ENCODE measurements at regions not wholly inside any gene's neighbourhood (a gene's known extent, or its start where the extent isn't known, plus 50 kb on each side); places are given as distances from the start of the nearest gene placed in this dataset.
"Not testable (repeated sequence)": the region's sequence is repeated elsewhere in the genome, so short reads cannot be mapped to it uniquely, and the experiment has no call there.

GRCh38 chrX:829145-829544 is 198.6 kb downstream of the SHOX start:
- DNase-seq = no peak

- DNase-seq = no peak
Observed at GRCh38 chrX:828411-828959, 197.9 kb downstream of the SHOX start.

GRCh38 chrX:826448-826847 is 195.9 kb downstream of the SHOX start:
- no peak for DNase-seq

DNA sequence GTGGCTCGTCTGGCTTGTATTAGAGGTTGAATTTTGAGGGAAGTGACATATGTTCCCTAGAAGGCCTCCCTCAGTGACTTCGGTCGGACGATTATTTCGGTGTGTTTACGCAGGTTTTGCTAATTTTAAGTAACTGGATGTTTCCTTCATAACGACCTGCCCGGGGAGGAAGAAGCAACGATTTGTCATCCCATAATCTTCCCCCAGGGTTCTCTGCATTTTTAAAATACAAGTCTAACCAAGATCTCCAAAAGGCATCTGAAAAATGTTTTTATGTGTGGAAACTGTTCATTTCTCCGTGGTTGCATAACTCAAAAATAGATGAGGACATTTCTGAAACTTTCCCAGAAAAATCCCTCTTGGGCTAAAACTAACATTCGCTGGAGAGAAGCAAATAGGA is 195.4 kb downstream of the SHOX start:
- no peak for DNase-seq

- DNase-seq = not testable (repeated sequence)
Observed at GRCh38 chrX:823073-823472, 192.5 kb downstream of the SHOX start.

DNA sequence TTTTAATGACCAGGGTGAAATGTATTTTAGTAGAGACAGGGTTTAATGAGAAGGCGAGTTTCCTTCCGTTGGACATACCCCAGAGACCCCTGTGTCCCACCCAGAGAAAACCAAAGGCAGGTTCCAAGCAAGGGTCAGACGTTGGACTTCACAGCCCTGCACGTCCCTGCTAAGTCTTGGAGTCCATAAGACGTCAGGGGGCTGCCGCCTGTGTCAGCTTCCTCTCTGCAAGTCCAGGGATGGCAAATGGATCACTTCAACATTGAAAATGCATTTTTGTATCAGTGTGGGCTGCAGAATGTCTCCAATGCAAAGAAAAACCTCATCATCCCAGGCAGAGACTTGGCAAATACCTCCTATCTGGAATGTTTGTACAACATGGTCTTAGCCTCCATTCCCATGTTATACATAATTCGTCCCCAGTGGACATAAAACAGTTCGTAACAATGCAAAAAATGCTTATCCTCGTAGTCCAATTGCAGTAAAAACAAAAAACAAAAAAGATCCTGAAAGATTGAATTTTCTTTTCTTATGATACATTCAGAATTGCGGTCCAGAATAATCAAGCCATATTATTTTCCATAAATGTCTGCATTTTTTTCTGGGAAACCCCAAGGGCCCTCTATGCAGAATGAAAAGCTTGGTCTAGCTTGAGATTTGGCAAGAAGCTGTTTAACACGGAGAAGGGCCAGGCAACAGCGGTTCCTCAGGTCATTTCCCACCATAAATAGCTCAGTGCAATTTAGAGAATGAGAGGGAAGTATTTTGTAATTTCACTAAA is 190.9 kb downstream of the SHOX start:
- no peak for DNase-seq

GRCh38 chrX:819684-820083 is 189.1 kb downstream of the SHOX start:
- DNase-seq = no peak

DNA sequence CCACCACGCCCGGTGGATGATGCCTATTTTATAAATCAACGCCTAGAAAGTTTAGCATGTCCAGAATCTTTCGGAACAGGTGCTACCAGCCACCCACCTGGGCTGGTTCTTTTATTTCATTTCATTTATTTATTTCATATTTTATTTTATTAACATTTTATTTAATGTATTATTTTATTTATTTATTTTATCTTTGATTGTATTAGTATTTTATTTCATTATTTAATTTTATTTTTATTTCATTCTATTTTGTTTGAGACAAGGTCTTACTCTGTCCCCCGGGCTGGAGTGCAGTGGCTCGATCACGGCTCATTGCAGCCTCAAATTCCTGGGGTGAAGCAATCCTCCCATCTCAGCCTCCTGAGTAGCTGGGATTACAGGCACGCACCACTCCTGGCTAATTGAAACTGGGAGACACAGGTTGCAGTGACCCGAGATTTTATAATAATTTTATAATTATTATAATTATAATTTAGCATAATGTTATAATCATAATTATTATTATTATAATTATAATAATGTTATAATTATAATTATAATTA is 187.2 kb downstream of the SHOX start:
- DNase-seq = no peak

DNA sequence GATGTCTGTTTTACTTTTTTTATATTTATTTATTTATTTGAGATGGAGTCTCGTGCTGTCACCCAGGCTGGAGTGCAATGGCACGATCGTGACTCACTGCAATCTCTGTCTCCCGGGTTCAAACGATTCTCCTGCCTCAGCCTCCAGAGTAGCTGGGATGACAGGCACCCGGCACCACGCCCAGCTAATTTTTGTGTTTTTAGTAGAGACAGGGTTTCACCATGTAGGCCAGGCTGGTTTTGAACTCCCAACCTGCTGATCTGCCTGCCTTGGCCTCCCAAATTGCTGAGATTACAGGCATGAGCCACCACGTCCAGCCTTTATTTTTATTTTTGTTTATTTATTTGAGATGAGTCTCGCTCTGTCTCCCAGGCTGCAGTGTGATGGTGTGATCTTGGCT is 186.6 kb downstream of the SHOX start:
- not testable (repeated sequence) for DNase-seq

GRCh38 chrX:816411-816810 is 185.8 kb downstream of the SHOX start:
- DNase-seq = no peak

- DNase-seq = no peak
Observed at GRCh38 chrX:810186-810585, 179.6 kb downstream of the SHOX start.

GRCh38 chrX:809081-809480 is 178.5 kb downstream of the SHOX start:
- no peak for DNase-seq

DNA sequence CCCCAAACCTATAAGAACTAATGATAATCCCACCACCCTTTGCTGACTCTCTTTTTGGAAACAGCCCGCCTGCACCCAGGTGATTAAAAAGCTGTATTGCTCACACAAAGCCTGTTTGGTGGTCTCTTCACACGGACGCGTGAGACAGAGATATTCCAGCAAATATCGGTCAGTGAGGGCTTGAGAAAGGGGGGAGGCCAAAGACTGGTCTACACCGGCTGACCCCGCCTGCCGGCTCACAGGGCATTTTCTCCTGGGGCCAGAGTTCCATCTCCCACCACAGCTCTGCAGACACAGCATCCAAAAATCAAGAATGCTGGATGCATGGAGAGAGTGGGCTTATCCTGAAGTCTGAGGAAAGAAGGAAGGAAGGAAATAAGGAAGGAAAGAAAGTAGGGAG is 176.0 kb downstream of the SHOX start:
- DNase-seq = no peak

GRCh38 chrX:805988-806387 is 175.4 kb downstream of the SHOX start:
- DNase-seq = no peak

GRCh38 chrX:805103-805670 is 174.6 kb downstream of the SHOX start:
- DNase-seq = no peak

DNA sequence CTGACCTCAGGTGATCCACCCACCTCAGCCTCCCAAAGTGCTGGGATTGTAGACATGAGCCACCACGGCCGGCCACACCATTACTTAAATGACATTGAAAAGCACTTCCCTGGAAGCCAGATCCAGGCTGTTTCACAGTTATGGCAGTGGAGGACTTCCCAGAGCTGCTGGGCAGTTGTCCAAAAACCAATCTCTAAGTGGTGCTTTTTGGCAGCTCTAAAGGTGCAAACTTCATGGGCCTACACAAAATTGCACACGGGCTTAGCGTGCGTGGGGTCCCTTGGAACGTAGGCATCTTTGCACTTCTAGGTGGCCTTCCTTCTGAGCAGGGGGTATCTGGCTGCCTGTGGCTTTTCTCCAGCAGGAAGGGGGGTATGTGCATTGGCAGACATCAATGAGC is 172.3 kb downstream of the SHOX start:
- DNase-seq = no peak

- DNase-seq = no peak
Observed at GRCh38 chrX:799808-800207, 169.2 kb downstream of the SHOX start.

DNA sequence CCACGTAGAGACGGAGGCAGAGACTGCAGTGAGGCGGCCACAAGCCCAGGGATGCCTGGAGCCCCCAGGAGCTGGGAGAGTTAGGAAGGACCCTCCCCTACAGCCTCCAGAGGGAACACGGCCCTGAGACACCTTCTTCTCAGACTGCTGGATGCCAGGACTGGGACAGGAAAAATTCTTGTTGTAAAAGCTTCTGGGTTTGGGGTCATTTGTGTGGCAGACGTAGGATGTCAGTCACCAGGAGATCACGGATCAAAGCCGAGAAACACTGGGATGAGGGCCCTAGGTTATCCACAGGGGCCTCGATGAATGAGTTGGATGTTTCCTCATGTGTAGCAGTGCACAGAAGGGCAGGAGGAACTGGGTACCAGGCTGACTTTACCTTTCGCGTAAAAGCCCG is 163.7 kb downstream of the SHOX start:
- no peak for DNase-seq

- no peak for DNase-seq
Observed at GRCh38 chrX:793216-793770, 162.7 kb downstream of the SHOX start.

DNA sequence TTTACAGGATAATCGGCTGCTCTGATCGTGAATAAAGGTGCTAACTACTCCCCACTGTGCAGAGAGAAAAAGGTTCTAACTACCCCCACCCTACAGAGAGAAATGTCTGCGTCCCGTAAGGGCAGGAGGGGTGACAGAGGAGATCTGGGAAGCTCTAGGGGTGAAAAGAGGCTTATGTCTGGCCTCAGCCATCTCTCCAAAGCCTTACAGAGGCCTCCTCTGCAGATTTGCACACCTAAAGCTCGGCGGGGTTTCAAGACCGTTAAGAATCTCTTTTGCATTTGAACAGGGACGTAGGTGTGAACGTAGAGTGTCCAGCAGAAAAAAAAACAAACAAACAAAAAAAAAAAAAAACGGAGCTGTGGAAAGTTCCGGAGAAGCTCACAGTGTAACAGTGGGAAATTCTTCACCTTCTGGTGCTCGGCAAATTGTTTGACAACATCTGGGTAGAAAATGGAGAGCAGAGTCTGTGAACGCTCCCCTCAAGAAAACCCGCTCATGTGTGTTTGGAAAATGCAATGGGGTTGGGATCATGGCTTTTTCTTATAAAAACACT is 161.0 kb downstream of the SHOX start:
- DNase-seq = no peak

DNA sequence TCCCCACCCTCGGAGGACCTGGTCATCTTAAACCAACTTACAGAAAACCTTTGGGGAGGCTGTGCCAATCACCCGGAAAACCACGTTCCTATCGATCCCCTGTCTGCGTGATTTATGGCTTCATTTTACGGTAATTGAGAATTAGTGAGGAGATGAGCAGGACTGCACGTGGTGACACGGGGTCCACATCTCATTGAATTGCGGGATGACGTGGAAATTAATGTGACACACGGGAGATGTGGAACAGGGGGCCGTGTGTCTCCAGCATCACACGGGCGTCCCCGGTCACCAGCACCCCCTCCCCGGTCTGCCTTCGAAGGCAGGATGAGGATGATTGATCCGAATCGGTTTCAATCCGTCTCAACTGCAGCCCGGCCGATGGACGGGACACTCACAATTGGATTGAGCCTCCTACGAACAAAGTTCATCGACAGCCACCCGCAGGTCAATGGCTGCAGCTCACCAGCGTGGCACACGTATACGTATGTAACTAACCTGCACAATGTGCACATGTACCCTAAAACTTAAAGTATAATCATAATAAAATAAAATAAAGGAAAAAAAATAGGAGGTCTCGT is 160.3 kb downstream of the SHOX start:
- no peak for DNase-seq

DNA sequence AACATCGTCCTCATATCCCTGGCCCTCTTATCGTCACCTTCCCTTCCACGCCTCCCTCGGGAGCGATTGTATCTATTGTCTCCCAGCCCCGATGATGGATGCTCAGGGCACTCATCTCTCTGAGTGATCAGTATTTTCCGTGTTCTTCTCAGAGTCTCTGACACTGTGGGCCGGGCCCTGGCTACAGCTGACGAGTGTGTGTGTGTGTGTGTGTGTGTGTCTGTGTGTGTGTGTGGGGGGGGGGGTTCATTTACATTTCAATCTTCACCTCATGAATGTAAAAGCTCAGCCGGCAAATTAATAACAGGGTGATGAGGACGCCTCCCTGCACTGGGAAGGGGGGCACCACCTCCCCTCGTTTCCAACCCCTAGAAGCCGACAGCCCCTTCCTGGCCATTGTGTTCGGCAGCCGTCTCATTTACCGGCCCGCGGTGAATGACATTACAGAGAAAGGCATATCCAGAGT is 159.5 kb downstream of the SHOX start:
- DNase-seq = no peak

DNA sequence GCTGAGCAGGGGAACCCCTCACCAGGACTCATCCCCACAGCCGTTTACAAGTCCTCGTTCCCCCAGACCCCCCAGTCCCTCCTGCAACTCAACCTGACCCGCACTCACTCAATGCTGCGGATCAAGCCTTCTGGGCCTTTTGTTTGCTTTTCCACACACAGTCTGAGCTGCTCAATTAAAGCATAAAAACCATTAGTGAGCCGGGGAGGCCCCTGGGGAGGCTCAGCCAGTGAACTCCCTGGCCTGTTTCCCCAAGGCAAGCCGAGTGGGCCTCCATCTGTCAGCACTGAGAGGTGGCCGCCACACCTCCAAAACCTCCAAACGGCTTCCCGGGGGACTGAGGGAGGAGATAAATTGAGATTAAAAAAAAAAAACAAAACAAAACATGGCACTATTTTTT is 158.5 kb downstream of the SHOX start:
- DNase-seq = no peak
